WTC11 (cell line): ENCODE measurements at regions not wholly inside any gene's neighbourhood (a gene's known extent, or its start where the extent isn't known, plus 50 kb on each side); places are given as distances from the start of the nearest gene placed in this dataset.

Experiments used
- ATAC-seq: fragments of 200-7000 bp; cut with Tn5 transposase; 2 replicates; pipeline ENCODE4 v1.10.0; 2021; ENCODE audit warnings: mild to moderate bottlenecking, moderate library complexity
- CTCF ChIA-PET: fragments of 300-600 bp; sonication (Branson Sonifier 250); formaldehyde crosslinking; loops from one replicate; lab custom pipeline; 2021; ENCODE audit warnings: antibody characterized with exemption; lab: Charles Lee
- POLR2A ChIA-PET: fragments of 350-600 bp; sonication (Branson Sonifier 250); formaldehyde crosslinking; loops from one replicate; lab custom pipeline; 2021; ENCODE audit warnings: antibody characterized with exemption; lab: Charles Lee
- DNase-seq: peaks from one replicate; pipeline ENCODE4 v3.0.0; 2021; ENCODE audit warnings: low spot score
- H3K27ac Mint-ChIP-seq: 2 replicates; pipeline ENCODE4 v1.8.0; 2021; ENCODE audit warnings: mixed read lengths
- H3K27me3 Mint-ChIP-seq: 2 replicates; pipeline ENCODE4 v1.8.0; 2021; ENCODE audit warnings: low read depth, mild to moderate bottlenecking, moderate library complexity, mixed read lengths
- H3K36me3 Mint-ChIP-seq: 2 replicates; pipeline ENCODE4 v1.8.0; 2021; ENCODE audit warnings: mixed read lengths
- H3K4me1 Mint-ChIP-seq: 2 replicates; pipeline ENCODE4 v1.8.0; 2022; ENCODE audit warnings: mixed read lengths
- H3K4me3 Mint-ChIP-seq: 2 replicates; pipeline ENCODE4 v1.8.0; 2021; ENCODE audit warnings: mild to moderate bottlenecking, moderate library complexity, mixed read lengths
- H3K9me3 Mint-ChIP-seq: 2 replicates; pipeline ENCODE4 v1.8.0; 2021; ENCODE audit warnings: mixed read lengths
- ATF1 ChIP-seq: sonication (generic); formaldehyde crosslinking; IDR thresholded peaks from 2 replicates; pipeline ENCODE4 v1.8.1; 2023; ENCODE audit warnings: mild to moderate bottlenecking, moderate library complexity, missing genetic modification reagents
- CREB1 ChIP-seq: sonication (generic); formaldehyde crosslinking; IDR thresholded peaks from 2 replicates; pipeline ENCODE4 v1.8.0; 2023; ENCODE audit warnings: mild to moderate bottlenecking, missing genetic modification reagents
- CTCF ChIP-seq: fragments of 200-600 bp; IDR thresholded peaks from 2 replicates; pipeline ENCODE4 v1.8.0; 2022; ENCODE audit warnings: antibody characterized with exemption
- ELF4 ChIP-seq: sonication (generic); formaldehyde crosslinking; IDR thresholded peaks from 2 replicates; pipeline ENCODE4 v1.8.1; 2022; ENCODE audit warnings: low read depth, mild to moderate bottlenecking, moderate library complexity, missing genetic modification reagents
- FOXJ3 ChIP-seq: sonication (generic); formaldehyde crosslinking; IDR thresholded peaks from 2 replicates; pipeline ENCODE4 v1.9.0; 2021; ENCODE audit warnings: missing genetic modification reagents, mild to moderate bottlenecking, borderline replicate concordance
- IRF1 ChIP-seq: sonication (generic); formaldehyde crosslinking; IDR thresholded peaks from 2 replicates; pipeline ENCODE4 v1.8.0; 2023; ENCODE audit warnings: missing genetic modification reagents
- KAT7 ChIP-seq: sonication (generic); formaldehyde crosslinking; IDR thresholded peaks from 2 replicates; pipeline ENCODE4 v1.8.1; 2023; ENCODE audit warnings: missing genetic modification reagents, mild to moderate bottlenecking, borderline replicate concordance
- MXD4 ChIP-seq: fragments of 250-450 bp; sonication (Bioruptor Pico); IDR thresholded peaks from 2 replicates; pipeline ENCODE4 v1.8.0; 2021; ENCODE audit warnings: mild to moderate bottlenecking, moderate library complexity, borderline replicate concordance
- NR1H2 ChIP-seq: sonication (generic); formaldehyde crosslinking; IDR thresholded peaks from 2 replicates; pipeline ENCODE4 v1.9.0; 2021; ENCODE audit warnings: mild to moderate bottlenecking, moderate library complexity, missing genetic modification reagents
- NR2C2 ChIP-seq: sonication (generic); formaldehyde crosslinking; IDR thresholded peaks from 2 replicates; pipeline ENCODE4 v1.8.0; 2022; ENCODE audit warnings: mild to moderate bottlenecking, missing genetic modification reagents
- PRRX2 ChIP-seq: fragments of 250-450 bp; sonication (Bioruptor Pico); IDR thresholded peaks from 2 replicates; pipeline ENCODE4 v1.8.0; 2021; ENCODE audit warnings: mild to moderate bottlenecking
- TEAD1 ChIP-seq: sonication (generic); formaldehyde crosslinking; IDR thresholded peaks from 2 replicates; pipeline ENCODE4 v1.8.0; 2022; ENCODE audit warnings: mild to moderate bottlenecking, missing genetic modification reagents
- ZNF232 ChIP-seq: sonication (generic); formaldehyde crosslinking; IDR thresholded peaks from 2 replicates; pipeline ENCODE4 v1.8.0; 2022; ENCODE audit warnings: mild to moderate bottlenecking, missing genetic modification reagents
- ZNF263 ChIP-seq: sonication (generic); formaldehyde crosslinking; IDR thresholded peaks from 2 replicates; pipeline ENCODE4 v1.8.1; 2022; ENCODE audit warnings: low read depth, mild to moderate bottlenecking, moderate library complexity, missing genetic modification reagents
- ZNF416 ChIP-seq: fragments of 250-450 bp; sonication (Bioruptor Pico); IDR thresholded peaks from 2 replicates; pipeline ENCODE4 v1.9.0; 2021; ENCODE audit warnings: mild to moderate bottlenecking, inconsistent platforms
- ZNF423 ChIP-seq: fragments of 250-450 bp; sonication (Bioruptor Pico); IDR thresholded peaks from 2 replicates; pipeline ENCODE4 v2.1.2; 2022; ENCODE audit warnings: mild to moderate bottlenecking, moderate library complexity
- ZSCAN18 ChIP-seq: fragments of 250-450 bp; sonication (Bioruptor Pico); IDR thresholded peaks from 2 replicates; pipeline ENCODE4 v2.1.2; 2022; ENCODE audit warnings: mild to moderate bottlenecking, moderate library complexity
- TF ChIP-seq, protein P1 (sequence below): sonication (generic); formaldehyde crosslinking; IDR thresholded peaks from 2 replicates; pipeline ENCODE4 v1.8.1; 2023; ENCODE audit warnings: mild to moderate bottlenecking, moderate library complexity, missing genetic modification reagents
- TF ChIP-seq, protein P2 (sequence below): fragments of 250-450 bp; sonication (Bioruptor Pico); IDR thresholded peaks from 2 replicates; pipeline ENCODE4 v1.9.0; 2021; ENCODE audit warnings: mild to moderate bottlenecking
- TF ChIP-seq, protein P3 (sequence below): sonication (generic); formaldehyde crosslinking; IDR thresholded peaks from 2 replicates; pipeline ENCODE4 v1.8.0; 2023; ENCODE audit warnings: missing genetic modification reagents, mild to moderate bottlenecking, borderline replicate concordance

DNA sequence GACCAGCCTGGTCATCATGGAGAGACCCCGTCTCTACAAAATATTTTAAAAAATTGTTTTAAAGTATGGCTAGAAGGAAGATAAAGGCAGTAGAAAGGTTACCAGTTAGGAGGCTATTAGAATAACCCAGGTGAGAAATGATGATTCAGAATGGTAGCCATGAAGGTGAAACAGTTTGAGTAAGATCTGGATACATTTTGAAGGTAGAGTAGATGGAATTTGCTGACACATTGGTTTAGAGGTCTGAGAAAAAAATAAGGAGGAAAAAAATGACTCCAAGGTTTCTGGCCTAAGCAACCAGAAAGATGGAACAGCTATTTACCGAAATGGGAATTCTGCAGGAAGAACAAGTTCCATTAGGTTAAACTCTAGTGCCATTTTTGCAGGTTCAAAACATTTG is 167.9 kb upstream of the TAB2 start:
- no peaks in the 10 kb centered on the region for H3K36me3 Mint-ChIP-seq
- ATAC-seq: no peak
- POLR2A ChIA-PET: no interaction called here

DNA sequence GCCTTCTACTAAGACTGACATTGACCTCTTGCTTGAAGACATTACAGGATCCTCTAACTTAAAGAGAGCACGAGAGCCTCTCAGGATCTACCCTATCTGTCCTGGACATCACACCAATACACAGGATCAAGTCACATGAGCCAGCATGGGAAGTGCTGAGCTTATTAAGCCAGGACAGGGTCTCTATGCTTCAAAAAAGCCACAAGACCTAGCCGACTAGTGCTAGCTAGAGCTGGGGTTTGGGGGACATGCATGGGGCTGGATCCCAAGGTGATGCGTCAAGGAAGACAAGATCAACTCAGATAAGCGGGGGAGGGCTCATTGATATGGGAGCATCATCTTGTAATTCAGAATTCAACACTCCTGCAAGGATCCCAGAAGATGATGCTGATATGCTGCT is 167.2 kb upstream of the TAB2 start:
- Mint-ChIP-seq H3K27me3 (peaks cover 2% of the 10 kb centered on the region; the same call in 1 of the 2 replicates), H3K4me3 (no peak overlapping the region), H3K9me3 (peaks cover 17% of the 10 kb centered on the region), H3K4me1 (no peaks in the 10 kb centered on the region), H3K27ac (no peak overlapping the region), H3K36me3 (no peaks in the 10 kb centered on the region)
- ATAC-seq (no peak), DNase-seq (no peak)
- TF ChIP-seq, protein P1, sequence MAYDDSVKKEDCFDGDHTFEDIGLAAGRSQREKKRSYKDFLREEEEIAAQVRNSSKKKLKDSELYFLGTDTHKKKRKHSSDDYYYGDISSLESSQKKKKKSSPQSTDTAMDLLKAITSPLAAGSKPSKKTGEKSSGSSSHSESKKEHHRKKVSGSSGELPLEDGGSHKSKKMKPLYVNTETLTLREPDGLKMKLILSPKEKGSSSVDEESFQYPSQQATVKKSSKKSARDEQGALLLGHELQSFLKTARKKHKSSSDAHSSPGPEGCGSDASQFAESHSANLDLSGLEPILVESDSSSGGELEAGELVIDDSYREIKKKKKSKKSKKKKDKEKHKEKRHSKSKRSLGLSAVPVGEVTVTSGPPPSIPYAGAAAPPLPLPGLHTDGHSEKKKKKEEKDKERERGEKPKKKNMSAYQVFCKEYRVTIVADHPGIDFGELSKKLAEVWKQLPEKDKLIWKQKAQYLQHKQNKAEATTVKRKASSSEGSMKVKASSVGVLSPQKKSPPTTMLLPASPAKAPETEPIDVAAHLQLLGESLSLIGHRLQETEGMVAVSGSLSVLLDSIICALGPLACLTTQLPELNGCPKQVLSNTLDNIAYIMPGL: no peak
- TF ChIP-seq ZNF263 (CRISPR knock-in tag) (no peak), ZNF423 (CRISPR knock-in tag) (no peak), NR1H2 (CRISPR knock-in tag) (no peak), NR2C2 (no peak), ZSCAN18 (CRISPR knock-in tag) (no peak), ZNF416 (no peak), IRF1 (CRISPR knock-in tag) (no peak), CTCF (no peak)
- TF ChIP-seq, protein P2, sequence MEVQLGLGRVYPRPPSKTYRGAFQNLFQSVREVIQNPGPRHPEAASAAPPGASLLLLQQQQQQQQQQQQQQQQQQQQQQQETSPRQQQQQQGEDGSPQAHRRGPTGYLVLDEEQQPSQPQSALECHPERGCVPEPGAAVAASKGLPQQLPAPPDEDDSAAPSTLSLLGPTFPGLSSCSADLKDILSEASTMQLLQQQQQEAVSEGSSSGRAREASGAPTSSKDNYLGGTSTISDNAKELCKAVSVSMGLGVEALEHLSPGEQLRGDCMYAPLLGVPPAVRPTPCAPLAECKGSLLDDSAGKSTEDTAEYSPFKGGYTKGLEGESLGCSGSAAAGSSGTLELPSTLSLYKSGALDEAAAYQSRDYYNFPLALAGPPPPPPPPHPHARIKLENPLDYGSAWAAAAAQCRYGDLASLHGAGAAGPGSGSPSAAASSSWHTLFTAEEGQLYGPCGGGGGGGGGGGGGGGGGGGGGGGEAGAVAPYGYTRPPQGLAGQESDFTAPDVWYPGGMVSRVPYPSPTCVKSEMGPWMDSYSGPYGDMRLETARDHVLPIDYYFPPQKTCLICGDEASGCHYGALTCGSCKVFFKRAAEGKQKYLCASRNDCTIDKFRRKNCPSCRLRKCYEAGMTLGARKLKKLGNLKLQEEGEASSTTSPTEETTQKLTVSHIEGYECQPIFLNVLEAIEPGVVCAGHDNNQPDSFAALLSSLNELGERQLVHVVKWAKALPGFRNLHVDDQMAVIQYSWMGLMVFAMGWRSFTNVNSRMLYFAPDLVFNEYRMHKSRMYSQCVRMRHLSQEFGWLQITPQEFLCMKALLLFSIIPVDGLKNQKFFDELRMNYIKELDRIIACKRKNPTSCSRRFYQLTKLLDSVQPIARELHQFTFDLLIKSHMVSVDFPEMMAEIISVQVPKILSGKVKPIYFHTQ: no peak
- POLR2A ChIA-PET: no interaction called here
- CTCF ChIA-PET: interaction anchor here (1.1 kb wide), 1 partner anchor 282 kb away, joined by 3 read pairs; no protein-coding TSS in a partner anchor

More for the DNA sequence above, 167.9 kb upstream of the TAB2 start:
- H3K9me3 Mint-ChIP-seq: peaks cover 13% of the 10 kb centered on the region
- H3K27me3 Mint-ChIP-seq: peaks cover 2% of the 10 kb centered on the region; the same call in 1 of the 2 replicates
- no peak for DNase-seq
- H3K27ac Mint-ChIP-seq: no peak overlapping the region
- no peak overlapping the region for H3K4me3 Mint-ChIP-seq
- CTCF ChIA-PET: no interaction called here
- H3K4me1 Mint-ChIP-seq: no peaks in the 10 kb centered on the region
- TF ChIP-seq, protein P3, sequence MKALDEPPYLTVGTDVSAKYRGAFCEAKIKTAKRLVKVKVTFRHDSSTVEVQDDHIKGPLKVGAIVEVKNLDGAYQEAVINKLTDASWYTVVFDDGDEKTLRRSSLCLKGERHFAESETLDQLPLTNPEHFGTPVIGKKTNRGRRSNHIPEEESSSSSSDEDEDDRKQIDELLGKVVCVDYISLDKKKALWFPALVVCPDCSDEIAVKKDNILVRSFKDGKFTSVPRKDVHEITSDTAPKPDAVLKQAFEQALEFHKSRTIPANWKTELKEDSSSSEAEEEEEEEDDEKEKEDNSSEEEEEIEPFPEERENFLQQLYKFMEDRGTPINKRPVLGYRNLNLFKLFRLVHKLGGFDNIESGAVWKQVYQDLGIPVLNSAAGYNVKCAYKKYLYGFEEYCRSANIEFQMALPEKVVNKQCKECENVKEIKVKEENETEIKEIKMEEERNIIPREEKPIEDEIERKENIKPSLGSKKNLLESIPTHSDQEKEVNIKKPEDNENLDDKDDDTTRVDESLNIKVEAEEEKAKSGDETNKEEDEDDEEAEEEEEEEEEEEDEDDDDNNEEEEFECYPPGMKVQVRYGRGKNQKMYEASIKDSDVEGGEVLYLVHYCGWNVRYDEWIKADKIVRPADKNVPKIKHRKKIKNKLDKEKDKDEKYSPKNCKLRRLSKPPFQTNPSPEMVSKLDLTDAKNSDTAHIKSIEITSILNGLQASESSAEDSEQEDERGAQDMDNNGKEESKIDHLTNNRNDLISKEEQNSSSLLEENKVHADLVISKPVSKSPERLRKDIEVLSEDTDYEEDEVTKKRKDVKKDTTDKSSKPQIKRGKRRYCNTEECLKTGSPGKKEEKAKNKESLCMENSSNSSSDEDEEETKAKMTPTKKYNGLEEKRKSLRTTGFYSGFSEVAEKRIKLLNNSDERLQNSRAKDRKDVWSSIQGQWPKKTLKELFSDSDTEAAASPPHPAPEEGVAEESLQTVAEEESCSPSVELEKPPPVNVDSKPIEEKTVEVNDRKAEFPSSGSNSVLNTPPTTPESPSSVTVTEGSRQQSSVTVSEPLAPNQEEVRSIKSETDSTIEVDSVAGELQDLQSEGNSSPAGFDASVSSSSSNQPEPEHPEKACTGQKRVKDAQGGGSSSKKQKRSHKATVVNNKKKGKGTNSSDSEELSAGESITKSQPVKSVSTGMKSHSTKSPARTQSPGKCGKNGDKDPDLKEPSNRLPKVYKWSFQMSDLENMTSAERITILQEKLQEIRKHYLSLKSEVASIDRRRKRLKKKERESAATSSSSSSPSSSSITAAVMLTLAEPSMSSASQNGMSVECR (CRISPR knock-in tag): no peak
- TF ChIP-seq CREB1 (CRISPR knock-in tag) (no peak), CTCF (no peak), FOXJ3 (CRISPR knock-in tag) (no peak), KAT7 (CRISPR knock-in tag) (no peak), PRRX2 (no peak), TEAD1 (CRISPR knock-in tag) (no peak), ZNF232 (no peak), ELF4 (CRISPR knock-in tag) (no peak), MXD4 (no peak), ATF1 (CRISPR knock-in tag) (no peak)
